ENCODE measurements at regions not wholly inside any gene's neighbourhood (a gene's known extent, or its start where the extent isn't known, plus 50 kb on each side); places are given as distances from the start of the nearest gene placed in this dataset.
"Not testable (repeated sequence)": the region's sequence is repeated elsewhere in the genome, so short reads cannot be mapped to it uniquely, and the experiment has no call there.

- no peak overlapping the region for H3K4me3 ChIP-seq (ENCODE audit: low read depth, low read length)
- no peak for TF ChIP-seq CTCF (IDR thresholded peaks at IDR 0.05; ENCODE audit: insufficient read depth, low read depth, low read length, missing control alignments)
- no peak for DNase-seq (ENCODE audit: low read depth)
Observed at GRCh38 chr13:74730556-74731331, 596.5 kb upstream of the KLF12 start.

GRCh38 chr13:74726206-74726605, 592.0 kb upstream of the KLF12 start:
- H3K4me3 ChIP-seq (ENCODE audit: low read depth, low read length) = no peak overlapping the region
- no peak for TF ChIP-seq CTCF (IDR thresholded peaks at IDR 0.05; ENCODE audit: insufficient read depth, low read depth, low read length, missing control alignments)
- DNase-seq (ENCODE audit: low read depth) = no peak

GRCh38 chr13:74718232-74718842, 584.1 kb upstream of the KLF12 start:
- not testable (repeated sequence) for H3K4me3 ChIP-seq (ENCODE audit: low read depth, low read length); DNase-seq (ENCODE audit: low read depth)

- no peak for DNase-seq (ENCODE audit: low read depth)
- H3K4me3 ChIP-seq (ENCODE audit: low read depth, low read length) = no peak overlapping the region
- no peak for TF ChIP-seq CTCF (IDR thresholded peaks at IDR 0.05; ENCODE audit: insufficient read depth, low read depth, low read length, missing control alignments)
Observed at GRCh38 chr13:74715718-74716117, 581.5 kb upstream of the KLF12 start.

GRCh38 chr13:74710006-74710405, 575.8 kb upstream of the KLF12 start:
- no peak for DNase-seq (ENCODE audit: low read depth)

GRCh38 chr13:74709226-74709625, 575.0 kb upstream of the KLF12 start:
- no peak for TF ChIP-seq CTCF (IDR thresholded peaks at IDR 0.05; ENCODE audit: insufficient read depth, low read depth, low read length, missing control alignments)
- no peak for DNase-seq (ENCODE audit: low read depth)
- no peak overlapping the region for H3K4me3 ChIP-seq (ENCODE audit: low read depth, low read length)

More at GRCh38 chr13:74710006-74710405, 575.8 kb upstream of the KLF12 start:
- H3K4me3 ChIP-seq (ENCODE audit: low read depth, low read length) = no peak overlapping the region
- TF ChIP-seq CTCF (IDR thresholded peaks at IDR 0.05; ENCODE audit: insufficient read depth, low read depth, low read length, missing control alignments) = no peak

GRCh38 chr13:74708629-74709028, 574.4 kb upstream of the KLF12 start:
- no peak overlapping the region for H3K4me3 ChIP-seq (ENCODE audit: low read depth, low read length)
- DNase-seq (ENCODE audit: low read depth) = no peak
- TF ChIP-seq CTCF (IDR thresholded peaks at IDR 0.05; ENCODE audit: insufficient read depth, low read depth, low read length, missing control alignments) = no peak
